GM13977 (cell line): ENCODE measurements at regions not wholly inside any gene's neighbourhood (a gene's known extent, or its start where the extent isn't known, plus 50 kb on each side); places are given as distances from the start of the nearest gene placed in this dataset.
"Not testable (repeated sequence)": the region's sequence is repeated elsewhere in the genome, so short reads cannot be mapped to it uniquely, and the experiment has no call there.

Source experiments
- DNase-seq: peaks from one replicate; pipeline ENCODE4 v3.0.0; 2012; ENCODE audit warnings: low spot score
- in situ Hi-C: fragments of 300-500 bp; cut with MboI; formaldehyde crosslinking; loops from one replicate; pipeline ENCODE4 v1.12.0; 2022; ENCODE audit warnings: low sequenced_read_pairs, low pct_unique_long_range_greater_than_20kb, mixed read lengths, inconsistent platforms; ENCODE audit not compliant: unreplicated experiment
- TF ChIP-seq, protein P1 (sequence below): IDR thresholded peaks from 2 replicates; pipeline ENCODE4 v1.5.1; 2012; ENCODE audit warnings: mild to moderate bottlenecking, control low read depth; ENCODE audit not compliant: insufficient read depth; ENCODE audit errors: extremely low read depth, missing control alignments

DNA sequence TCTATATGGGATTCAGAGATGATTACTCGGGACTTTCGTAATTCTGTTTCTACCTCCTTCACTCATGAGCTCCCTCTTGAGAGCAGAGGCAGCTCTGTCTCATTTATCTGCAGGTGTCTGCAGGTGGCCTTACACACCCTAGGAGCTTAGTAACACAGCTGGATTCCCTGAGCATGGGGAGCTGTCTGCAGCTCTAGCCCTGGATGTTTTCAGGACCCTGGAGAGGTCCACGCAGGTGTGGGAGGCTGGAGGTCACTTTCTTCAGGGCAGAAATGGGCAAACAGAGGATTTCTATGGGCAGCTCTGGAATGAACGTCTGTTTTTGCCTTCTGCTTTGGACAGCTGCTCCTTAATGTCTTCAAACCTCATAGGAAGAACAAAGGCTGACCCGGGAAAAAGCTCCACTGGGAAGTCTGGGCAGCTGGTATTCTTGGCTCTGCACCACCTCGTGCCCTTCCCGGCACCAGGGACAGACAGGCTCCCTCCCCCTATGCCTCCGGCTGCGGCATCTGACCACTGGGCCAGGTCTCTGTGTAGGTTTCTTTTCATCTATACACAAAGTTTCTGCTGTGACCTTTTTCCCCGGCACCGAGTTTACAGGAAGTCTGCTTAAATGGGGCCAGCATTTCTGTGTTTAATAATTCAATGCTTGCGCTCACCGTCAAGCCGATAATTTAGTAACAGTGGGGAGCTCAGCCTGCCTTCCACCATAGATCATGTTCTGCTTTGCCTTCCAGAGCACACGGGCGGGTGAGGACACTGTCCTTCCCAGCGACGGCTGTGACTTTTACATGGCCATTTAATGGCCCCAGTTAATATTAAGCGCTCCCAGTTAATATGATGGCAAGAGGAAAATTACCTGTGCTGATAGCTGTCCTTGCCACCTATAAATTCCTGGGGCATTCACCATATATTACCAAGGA is 320.2 kb upstream of the SFSWAP start:
- peak; percentile 57 for DNase-seq
- in situ Hi-C loops = no loop called here
- TF ChIP-seq, protein P1, sequence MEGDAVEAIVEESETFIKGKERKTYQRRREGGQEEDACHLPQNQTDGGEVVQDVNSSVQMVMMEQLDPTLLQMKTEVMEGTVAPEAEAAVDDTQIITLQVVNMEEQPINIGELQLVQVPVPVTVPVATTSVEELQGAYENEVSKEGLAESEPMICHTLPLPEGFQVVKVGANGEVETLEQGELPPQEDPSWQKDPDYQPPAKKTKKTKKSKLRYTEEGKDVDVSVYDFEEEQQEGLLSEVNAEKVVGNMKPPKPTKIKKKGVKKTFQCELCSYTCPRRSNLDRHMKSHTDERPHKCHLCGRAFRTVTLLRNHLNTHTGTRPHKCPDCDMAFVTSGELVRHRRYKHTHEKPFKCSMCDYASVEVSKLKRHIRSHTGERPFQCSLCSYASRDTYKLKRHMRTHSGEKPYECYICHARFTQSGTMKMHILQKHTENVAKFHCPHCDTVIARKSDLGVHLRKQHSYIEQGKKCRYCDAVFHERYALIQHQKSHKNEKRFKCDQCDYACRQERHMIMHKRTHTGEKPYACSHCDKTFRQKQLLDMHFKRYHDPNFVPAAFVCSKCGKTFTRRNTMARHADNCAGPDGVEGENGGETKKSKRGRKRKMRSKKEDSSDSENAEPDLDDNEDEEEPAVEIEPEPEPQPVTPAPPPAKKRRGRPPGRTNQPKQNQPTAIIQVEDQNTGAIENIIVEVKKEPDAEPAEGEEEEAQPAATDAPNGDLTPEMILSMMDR = no peak

DNA sequence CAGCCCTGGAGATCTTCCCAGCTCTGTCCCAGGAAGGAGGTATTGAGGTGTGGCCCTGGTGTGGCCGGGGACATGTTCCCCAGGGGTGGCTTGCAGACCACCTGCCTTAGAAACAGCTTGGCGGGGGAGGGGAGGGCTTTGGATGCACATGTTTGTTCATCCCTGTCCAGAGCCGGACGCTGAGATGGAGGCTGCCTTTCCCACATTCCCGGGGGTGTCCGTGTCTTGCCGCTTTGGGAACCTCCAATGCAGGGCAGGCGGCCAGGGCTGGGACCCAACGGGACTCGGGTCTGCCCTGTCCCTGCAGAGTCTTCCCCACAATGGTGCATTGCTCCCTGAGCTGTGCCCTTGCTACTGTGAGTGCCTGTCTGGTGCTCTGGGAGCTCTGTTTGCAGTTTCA is 319.5 kb upstream of the SFSWAP start:
- in situ Hi-C loops = no loop called here
- TF ChIP-seq, protein P1 = no peak
- no peak for DNase-seq

DNA sequence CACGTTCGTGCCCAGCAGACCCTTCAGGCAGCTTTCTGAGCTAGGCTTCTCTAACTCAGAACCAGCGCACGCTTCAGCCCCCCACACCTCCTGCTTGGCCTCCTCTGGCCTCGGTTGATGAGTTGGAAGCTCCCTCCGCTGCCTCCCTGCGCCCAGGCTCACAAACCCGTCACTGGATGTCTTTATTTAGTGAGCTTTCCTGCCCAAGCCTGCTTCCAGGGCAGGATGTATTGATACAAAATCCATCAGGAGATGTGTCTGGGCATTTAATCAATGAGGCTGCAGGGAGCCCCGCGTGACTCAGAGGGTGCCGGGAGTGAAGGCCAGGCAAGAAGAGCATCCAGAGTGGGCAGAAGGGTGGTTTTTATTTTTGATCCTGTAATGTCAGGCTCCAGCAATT is 316.1 kb upstream of the SFSWAP start:
- in situ Hi-C loops, DNase-seq: not testable (repeated sequence)

DNA sequence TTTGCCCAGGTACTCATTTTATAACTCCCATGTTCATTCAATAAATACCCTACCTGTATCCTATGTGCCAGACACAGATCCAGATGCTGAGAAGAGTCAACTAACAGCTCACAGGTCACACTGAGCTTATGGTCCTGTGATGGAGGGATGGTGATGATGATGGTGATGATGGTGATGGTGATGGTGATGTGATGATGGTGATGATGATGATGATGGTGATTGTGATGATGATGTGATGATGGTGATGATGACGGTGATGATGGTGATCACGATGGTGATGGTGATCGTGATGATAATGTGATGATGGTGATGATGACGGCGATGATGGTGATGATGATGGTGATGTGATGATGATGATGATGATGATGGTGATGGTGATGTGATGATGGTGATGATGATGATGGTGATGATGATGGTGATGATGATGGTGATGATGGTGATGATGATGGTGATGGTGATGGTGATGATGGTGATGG is 315.6 kb upstream of the SFSWAP start:
- in situ Hi-C loops, DNase-seq: not testable (repeated sequence)

- TF ChIP-seq, protein P1 = no peak
- in situ Hi-C loops = no loop called here
- no peak for DNase-seq
Measured at GRCh38 chr12:131395971-131396573, 314.8 kb upstream of the SFSWAP start.

- DNase-seq = no peak
- TF ChIP-seq, protein P1 = no peak
- in situ Hi-C loops = no loop called here
Measured at GRCh38 chr12:131397493-131398181, 313.3 kb upstream of the SFSWAP start.

GRCh38 chr12:131399000-131399399 is 311.9 kb upstream of the SFSWAP start:
- in situ Hi-C loops = no loop called here
- no peak for DNase-seq
- TF ChIP-seq, protein P1 = no peak

- DNase-seq, in situ Hi-C loops: not testable (repeated sequence)
Measured at GRCh38 chr12:131400668-131401294, 310.1 kb upstream of the SFSWAP start.

- DNase-seq, in situ Hi-C loops: not testable (repeated sequence)
Measured at GRCh38 chr12:131401907-131402633, 308.8 kb upstream of the SFSWAP start.
